HG03575 (cell line): ENCODE measurements at regions not wholly inside any gene's neighbourhood (a gene's known extent, or its start where the extent isn't known, plus 50 kb on each side); places are given as distances from the start of the nearest gene placed in this dataset.

ENCODE experiments used
- ATAC-seq: cut with Tn5 transposase; IDR thresholded peaks from one replicate; pipeline ENCODE4 v1.9.1; 2021; ENCODE audit not compliant: unreplicated experiment, insufficient number of reproducible peaks, low FRiP score; ENCODE audit errors: extremely low read depth

GRCh38 chr3:168398371-168399025 lies 302.8 kb upstream of the GOLIM4 start:
- ATAC-seq = no peak

- no peak for ATAC-seq
Measured at GRCh38 chr3:168396861-168397260, 301.1 kb upstream of the GOLIM4 start.

- ATAC-seq = no peak
Measured at GRCh38 chr3:168395551-168395950, 299.8 kb upstream of the GOLIM4 start.

- no peak for ATAC-seq
Measured at GRCh38 chr3:168394439-168394838, 298.7 kb upstream of the GOLIM4 start.

GRCh38 chr3:168386301-168386700 lies 290.6 kb upstream of the GOLIM4 start:
- ATAC-seq = no peak

GRCh38 chr3:168384990-168385389 lies 289.3 kb upstream of the GOLIM4 start:
- ATAC-seq = no peak

GRCh38 chr3:168383573-168383972 lies 287.8 kb upstream of the GOLIM4 start:
- ATAC-seq = no peak

GRCh38 chr3:168371846-168372245 lies 276.1 kb upstream of the GOLIM4 start:
- no peak for ATAC-seq

- no peak for ATAC-seq
Measured at GRCh38 chr3:168364967-168365366, 269.2 kb upstream of the GOLIM4 start.

- ATAC-seq = no peak
Measured at GRCh38 chr3:168362661-168363247, 267.0 kb upstream of the GOLIM4 start.

GRCh38 chr3:168362156-168362555 lies 266.4 kb upstream of the GOLIM4 start:
- no peak for ATAC-seq

GRCh38 chr3:168360993-168361392 lies 265.3 kb upstream of the GOLIM4 start:
- no peak for ATAC-seq

- ATAC-seq = no peak
Measured at GRCh38 chr3:168342946-168343850, 247.5 kb upstream of the GOLIM4 start.

- ATAC-seq = no peak
Measured at GRCh38 chr3:168341956-168342936, 246.5 kb upstream of the GOLIM4 start.

GRCh38 chr3:168341192-168341815 lies 245.6 kb upstream of the GOLIM4 start:
- ATAC-seq = no peak

GRCh38 chr3:168338161-168338560 lies 242.4 kb upstream of the GOLIM4 start:
- ATAC-seq = no peak

- ATAC-seq = no peak
Measured at GRCh38 chr3:168336276-168336675, 240.6 kb upstream of the GOLIM4 start.

GRCh38 chr3:168333410-168333935 lies 237.7 kb upstream of the GOLIM4 start:
- ATAC-seq = no peak
